GM19025 (cell line): ENCODE measurements at regions not wholly inside any gene's neighbourhood (a gene's known extent, or its start where the extent isn't known, plus 50 kb on each side); places are given as distances from the start of the nearest gene placed in this dataset.
"Not testable (repeated sequence)": the region's sequence is repeated elsewhere in the genome, so short reads cannot be mapped to it uniquely, and the experiment has no call there.

ENCODE experiments used
- ATAC-seq: cut with Tn5 transposase; IDR thresholded peaks from one replicate; pipeline ENCODE4 v1.9.1; 2021; ENCODE audit warnings: mild to moderate bottlenecking, low read depth, moderate library complexity; ENCODE audit not compliant: unreplicated experiment

DNA sequence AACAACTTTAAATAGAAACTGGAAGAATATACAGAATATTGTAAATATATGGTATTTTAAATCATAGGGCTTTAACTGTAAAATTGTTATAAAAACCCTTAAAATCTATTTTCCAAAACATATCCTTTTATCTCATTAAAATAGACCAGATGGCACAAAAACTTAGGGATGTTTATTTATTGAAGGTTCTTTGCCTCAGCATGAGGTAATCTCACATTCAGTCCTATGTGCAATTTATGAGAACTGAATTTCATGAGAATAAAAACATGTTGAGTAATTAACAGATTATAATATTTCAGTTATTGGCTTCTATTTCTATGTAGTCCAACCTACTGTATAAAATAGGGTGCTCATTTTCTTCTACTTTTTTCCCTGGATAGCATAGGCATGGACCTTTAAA, 329.2 kb upstream of the PRR16 start:
- no peak for ATAC-seq

DNA sequence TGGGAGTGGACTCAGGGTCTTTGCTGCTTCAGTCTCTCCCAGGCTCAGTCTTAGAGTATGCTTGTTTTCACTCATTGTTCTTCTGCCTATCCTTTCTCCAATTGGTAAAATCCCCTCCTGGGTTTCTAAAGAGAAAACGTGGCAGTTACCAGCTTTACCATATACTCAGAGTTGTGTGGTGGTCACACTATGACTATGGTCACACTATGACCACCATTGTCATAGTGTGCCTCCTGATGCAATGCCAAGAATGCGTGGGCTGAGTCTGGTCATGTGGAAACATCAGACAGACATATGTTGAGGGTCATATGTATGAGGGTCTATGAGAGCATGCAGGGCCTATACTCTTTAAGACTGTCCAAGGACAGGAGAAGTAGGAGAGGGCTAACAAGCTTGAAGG, 326.5 kb upstream of the PRR16 start:
- ATAC-seq, result no peak

DNA sequence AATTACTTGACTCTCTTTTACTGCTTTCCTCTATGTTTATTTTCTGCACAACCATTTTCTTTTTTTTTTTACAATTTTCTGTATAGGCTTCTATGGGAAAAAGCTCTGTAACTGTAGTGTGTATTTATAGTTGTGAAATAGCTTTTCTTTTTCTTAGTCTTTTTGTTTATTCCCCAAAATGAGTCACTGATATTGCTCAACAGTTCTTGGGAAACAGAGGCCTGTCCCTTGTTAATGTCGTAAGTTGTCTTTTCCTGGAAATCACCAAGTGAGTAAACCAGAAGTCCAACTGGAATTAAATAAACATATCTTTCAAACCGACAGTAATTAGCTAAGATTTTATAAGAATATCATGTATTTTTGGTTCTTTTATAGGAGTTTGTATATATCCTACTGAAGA, 325.1 kb upstream of the PRR16 start:
- no peak for ATAC-seq

DNA sequence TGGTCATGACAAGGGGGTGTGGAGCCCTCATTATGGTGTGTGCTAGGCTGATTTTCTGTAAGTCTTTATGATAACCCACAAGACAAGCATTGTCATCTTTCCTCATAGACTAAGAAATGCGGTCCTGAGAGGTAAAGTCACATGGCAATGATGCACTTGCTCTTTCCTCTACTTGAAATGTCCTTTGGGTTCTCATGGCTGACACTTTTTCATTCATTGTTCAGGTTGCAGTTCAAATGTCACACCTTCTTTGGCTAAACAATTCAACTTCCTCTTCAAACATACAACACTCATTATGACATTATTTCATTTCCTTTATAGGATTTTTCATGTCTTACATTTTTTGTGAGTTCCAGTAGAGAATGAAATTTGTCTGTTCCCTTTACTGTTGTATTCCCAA, 323.6 kb upstream of the PRR16 start:
- ATAC-seq, result no peak

DNA sequence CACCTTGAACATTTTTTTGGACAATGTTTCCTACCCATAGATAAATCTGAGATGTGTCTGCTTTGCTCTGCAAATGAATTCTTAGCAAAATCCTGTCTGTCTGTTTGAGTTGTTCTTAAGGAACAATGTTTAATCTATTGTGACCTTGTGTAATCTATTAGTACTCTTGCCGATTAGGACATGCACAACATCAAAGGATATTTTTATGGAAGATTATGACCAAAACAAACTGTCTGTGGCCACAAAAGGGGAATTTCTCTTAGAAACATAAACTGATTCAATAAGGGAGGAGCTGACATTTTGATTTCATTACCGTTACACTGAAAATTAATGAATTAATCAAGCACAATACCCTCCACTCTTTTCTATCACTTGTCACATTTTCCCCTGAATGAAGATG, 323.0 kb upstream of the PRR16 start:
- no peak for ATAC-seq

DNA sequence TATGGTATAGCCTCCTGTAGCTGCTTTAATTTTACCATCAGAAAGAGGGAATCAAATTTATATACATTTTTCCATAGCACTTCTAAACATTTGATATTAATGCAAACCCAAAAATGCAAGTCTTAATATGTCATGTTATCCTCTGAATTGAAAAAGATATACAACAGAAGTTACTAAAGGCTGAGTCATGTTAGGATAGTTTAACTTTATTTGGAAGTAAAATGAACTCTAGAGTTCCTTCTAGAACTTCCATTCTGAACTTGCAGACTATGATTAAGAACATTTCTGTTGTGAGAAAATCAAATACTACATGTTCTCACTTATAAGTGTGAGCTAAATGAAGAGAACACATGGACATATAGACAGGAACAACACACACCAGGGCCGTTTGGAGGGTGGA, 317.3 kb upstream of the PRR16 start:
- no peak for ATAC-seq

DNA sequence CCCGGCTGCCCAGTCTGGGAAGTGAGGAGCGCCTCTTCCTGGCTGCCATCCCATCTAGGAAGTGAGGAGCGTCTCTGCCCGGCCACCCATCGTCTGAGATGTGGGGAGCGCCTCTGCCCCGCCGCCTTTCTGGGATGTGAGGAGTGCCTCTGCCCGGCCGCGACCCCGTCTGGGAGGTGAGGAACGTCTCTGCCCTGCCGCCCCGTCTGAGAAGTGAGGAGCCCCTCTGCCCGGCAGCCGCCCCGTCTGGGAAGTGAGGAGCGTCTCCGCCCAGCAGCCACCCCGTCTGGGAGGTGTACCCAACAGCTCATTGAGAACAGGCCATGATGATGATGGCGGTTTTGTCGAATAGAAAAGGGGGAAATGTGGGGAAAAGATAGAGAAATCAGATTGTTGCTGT, 316.2 kb upstream of the PRR16 start:
- not testable (repeated sequence) for ATAC-seq

DNA sequence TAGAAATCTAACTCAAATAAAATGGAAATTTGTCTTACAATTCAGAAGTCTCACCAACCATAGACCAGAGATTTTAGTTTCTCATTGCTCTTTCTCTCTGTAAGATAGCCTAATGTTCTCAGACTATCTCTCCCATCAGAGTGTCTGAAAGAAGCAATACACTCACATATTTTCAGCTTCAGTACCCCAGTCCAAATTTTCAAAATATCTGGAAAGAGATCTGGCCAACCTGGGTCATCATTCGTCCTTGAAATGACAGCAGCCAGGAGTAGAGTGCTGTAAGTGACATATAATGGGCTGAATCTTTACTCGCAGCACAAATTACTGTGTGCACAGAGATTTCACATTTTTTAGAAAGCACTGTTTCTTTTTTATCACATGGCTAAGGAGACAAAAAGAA, 313.3 kb upstream of the PRR16 start:
- no peak for ATAC-seq

DNA sequence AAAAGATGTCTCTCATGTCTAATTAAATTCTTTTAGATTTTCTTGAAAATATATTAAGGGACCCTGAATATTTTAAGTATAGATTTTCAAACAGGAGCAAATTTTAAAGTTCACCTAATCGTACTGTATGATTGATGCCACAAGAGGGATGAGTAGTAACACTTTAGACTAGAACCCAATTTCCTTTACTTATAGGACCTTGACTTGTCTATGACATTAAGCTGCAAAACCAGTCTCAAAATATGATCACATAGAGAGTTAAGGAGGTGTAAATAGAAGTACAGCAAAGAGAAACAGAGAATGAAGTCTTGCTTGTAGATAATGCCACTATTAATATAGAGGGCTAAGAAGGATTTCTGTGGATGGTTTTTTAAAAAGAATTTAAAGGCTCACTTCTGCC, 312.9 kb upstream of the PRR16 start:
- ATAC-seq, result no peak

DNA sequence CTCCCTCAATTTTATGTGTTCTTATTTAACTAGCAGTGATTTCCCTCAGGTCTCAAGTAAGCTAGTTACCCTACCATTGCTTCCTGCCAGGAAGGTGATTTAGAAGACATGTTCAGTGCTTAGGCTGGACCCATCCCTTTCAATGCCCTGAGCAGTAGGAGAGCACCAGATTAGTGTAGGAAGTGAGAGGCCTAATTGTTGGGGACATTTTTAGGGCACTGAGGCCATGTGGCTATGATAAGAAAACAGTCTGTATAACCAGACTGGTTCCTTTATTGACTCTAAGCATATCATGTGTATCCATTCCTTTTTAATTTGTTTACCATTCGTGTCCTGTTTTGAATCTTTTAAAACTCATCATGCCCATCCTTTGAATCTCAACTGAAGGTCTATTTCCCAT, 312.3 kb upstream of the PRR16 start:
- no peak for ATAC-seq

DNA sequence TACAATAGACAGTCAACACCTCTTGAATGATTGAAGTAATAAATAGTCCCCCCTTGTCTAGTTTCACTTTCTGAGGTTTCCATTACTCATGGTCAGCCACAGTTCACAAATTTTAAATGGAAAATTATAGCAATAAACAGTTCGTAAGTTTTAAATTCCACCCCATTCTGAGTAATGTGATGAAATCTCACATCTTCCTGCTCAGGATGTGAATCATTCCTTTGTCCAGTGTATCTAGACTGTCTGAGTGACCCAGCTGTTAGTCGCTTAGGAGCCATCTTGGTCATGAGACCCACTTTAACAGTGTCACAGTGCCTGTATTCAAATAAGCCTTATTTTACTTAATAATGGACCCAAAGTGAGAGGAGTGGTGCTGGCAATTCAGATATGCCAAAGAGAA, 311.6 kb upstream of the PRR16 start:
- no peak for ATAC-seq

DNA sequence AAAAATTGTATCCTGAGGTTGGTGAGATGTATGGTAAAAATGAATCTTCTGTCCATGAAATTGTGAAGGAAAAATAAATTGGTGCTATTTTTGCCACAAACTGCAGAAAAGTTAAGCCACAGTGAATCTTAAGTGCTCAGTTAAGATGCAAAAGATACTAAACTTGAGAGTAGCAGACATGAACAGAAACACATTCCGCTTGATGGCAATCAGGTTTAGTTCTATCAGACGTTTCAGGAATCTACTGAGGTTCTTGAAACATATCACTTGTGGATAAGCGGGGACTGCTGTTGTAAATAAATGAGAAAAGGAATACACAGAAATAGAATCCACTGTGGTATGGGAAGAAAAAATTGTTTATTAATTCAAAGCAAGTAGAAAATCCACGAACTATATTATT, 311.2 kb upstream of the PRR16 start:
- no peak for ATAC-seq

DNA sequence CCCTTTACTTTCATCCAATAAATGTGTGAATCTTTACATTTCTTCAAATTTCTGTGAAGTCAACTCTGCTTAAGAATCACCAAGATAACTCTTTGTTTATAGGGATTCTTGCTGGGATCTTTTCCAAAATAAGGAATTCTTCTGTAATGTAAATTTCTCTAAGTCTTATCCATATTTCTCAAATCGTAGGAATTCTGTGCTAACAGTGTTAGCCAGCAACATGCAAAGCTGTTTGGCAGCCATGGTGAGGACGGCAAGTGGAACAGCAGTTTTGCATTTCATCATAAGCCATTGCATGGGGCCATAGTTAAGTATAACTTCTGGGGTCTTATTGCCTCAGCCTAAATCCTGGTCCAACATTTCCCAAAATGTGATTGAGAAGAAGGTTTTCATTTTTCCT, 310.5 kb upstream of the PRR16 start:
- no peak for ATAC-seq

DNA sequence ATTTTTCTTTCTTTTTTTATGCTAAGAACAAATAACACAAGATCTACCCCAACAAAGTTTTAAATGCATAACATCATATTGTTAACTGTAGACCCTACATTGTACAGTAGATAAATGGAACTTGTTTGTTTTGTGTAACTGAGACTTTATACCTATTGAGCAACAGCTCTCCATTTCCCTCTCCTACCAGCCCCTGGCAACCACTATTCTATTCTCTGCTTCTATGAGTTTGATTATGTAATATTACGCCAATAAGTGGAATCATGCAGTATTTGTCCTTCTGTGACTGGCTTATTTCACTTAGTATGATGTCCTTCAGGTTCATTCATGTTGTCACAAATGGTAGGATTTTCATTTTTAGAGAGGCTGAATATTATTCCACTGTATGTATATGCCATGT, 308.2 kb upstream of the PRR16 start:
- no peak for ATAC-seq

DNA sequence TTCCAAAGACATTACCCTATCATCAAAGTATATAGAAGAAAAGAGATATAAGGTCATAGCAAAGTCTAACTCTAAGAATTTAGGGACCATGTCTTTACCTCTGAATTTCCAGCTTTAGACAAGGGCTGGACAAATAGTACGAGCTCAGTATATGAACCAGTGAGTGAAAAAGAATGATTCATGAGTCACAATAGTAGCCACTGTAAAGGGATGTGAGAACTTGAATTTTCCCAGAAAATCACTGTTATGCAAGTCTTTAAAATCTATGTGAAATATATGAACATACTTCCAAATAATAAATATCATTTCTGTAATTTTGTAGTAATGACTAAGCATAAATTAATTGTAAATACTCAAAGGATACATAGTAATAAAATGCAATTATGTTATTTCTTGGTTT, 305.9 kb upstream of the PRR16 start:
- ATAC-seq, result no peak

DNA sequence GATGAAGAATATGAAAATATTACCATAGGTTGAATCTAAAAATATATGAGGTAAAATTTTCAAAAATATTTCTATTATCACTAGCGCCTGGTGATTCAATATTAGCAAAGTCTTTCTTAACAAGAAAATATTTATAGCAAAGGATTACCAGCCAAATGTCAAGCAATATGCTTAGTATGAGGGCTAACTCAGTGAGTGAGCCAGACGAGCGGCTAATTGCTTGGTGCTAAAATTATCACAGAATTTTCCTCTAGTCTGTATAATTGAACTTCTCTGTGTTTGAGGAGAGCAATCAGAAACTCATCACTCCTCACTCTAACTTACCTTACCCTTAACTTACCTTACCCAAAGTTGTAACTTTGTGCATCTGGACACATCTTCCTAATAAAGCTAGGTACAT, 304.9 kb upstream of the PRR16 start:
- no peak for ATAC-seq

DNA sequence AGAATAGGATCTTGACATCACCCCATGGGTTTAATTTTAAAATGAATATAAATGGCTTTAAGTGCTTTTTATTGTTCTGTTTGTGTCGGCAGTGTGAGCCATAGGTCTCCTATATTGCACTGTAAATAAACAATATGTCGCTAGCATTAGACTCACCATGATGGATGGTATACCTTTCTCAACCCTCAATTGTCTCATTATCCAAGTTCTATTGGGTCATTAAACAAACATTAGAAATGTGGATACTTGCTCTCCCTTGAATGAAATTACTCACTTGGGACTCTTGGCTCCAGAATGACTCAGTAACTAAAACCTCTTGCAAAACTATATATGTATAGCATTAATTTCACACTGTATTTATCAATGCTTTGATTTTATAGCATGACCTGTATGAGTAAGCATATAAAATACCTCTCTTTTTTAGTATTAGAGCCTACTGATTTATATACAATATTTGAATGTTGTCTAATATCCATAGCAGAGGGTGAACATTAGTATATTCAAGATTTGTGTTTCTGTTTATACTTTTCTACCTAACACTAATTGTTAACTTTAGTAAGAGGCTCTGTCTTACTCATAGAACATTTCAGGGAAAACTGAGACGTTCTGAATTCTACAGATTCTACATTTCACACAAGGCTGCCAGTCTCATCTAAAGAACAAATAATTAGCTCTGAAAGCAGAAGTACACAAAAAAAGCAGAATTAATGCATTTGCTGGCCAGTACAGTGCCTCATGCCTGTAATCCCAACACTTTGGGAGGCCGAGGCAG, 303.8 kb upstream of the PRR16 start:
- ATAC-seq, result no peak

DNA sequence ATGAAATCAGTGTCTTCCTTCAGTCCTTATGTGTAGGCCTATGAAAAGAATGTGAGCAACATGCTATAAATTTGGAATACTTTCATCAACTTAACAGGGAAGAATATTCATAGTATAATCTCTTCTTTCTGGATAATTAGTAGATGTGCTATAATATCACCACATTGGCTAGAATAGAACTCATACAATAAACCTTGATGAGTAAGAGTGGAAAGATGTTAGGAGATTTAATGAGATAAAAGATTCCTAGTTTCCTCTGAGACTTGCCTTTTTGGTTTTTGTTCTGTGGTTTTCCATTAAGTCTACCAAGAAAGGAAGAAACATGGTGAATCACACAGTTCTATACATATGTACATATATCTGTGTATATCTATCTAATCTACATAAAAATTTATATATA, 301.8 kb upstream of the PRR16 start:
- ATAC-seq, result no peak

DNA sequence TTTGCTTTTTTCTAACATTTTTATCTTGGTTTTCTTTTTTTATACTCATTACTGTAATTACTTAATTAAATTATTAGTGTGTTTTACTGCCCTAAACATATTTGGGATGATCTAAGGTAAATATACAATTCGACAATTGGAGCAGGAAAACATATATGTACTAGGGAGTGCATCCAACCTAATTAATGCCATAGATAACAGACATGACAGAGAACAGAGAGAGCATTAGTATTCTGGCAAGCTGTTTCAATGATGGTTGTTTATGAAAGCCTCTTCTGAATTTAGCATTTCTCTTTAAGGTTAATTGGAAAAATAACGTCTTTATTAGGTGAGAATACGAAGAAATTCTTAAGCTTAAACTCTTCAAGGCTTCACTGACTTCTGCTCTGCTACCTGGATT, 300.1 kb upstream of the PRR16 start:
- ATAC-seq, result no peak

DNA sequence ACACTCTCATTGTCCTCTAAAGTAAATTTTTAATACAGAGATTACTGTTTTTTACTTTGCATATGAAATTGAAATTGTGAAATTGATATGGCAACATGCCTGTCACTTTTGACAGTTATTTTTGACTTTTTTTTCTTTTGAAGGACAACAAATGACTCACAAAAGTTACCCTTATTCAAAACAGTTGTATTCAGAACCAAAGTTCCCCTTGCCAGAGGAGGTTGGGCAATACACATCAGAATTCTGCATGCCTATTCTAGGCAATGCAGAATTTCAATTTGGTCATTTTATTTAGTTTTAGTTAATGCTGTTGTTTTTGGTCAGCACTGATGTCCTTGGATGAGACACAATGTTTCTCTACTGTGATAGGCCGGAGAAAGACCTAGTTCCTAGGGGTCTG, 299.1 kb upstream of the PRR16 start:
- ATAC-seq, result no peak

DNA sequence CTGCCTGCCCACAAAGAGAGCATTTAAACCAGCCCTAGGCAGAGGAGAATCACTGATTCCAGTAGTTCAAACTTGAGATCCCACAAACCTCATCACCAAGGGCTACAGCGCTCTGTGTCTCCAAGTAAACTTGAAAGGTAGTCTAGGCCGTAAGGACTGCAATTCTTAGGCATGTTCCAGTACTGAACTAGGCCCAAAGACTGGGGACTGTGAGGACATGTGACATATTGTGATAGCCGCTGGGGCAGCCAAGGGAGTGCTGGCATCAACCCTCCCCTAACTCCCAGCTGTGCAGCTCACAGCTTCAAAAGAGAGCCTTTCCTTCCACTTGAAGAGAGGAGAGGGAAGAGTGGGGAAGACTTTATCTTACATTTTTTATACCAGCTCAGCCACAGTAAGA, 291.0 kb upstream of the PRR16 start:
- no peak for ATAC-seq

DNA sequence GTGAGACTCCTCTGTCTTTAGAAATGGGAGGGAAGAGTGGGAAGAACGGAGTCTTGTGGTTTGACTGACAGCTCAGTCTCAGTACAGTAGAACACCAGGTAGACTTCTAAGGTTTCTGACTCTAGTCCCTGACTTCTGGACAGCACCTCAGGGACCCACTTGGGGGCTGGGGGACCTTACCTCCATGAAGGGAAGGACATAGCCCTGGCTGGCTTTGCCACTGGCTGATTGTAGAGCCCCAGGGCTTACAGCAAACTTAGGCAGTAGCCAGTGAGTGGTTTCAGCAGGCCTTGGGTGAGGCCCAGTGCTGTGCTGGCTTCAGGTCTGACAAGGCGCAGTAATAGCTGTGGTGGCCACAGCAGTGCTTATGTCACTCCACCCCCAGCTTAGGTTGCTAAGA, 290.0 kb upstream of the PRR16 start:
- ATAC-seq, result no peak

DNA sequence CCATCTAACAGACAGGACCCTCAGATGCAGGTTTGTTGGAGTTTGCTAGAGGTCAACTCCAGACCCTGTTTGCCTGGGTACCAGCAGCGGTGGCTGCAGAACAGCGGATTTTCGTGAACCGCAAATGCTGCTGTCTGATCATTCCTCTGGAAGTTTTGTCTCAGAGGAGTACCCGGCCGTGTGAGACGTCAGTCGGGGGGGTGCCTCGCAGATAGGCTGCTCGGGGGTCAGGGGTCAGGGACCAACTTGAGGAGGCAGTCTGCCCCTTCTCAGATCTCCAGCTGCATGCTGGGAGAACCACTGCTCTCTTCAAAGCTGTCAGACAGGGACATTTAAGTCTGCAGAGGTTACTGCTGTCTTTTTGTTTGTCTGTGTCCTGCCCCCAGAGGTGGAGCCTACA, 282.9 kb upstream of the PRR16 start:
- ATAC-seq, result not testable (repeated sequence)
